ENCODE measurements at regions not wholly inside any gene's neighbourhood (a gene's known extent, or its start where the extent isn't known, plus 50 kb on each side); places are given as distances from the start of the nearest gene placed in this dataset.
A peak's percentile ranks its signal among the peaks of the same experiment; 100 is the strongest.

- no peak overlapping the region for H4K8ac ChIP-seq (ENCODE audit: low read length)
- no peak overlapping the region for H2AK5ac ChIP-seq (ENCODE audit: low read length, severe bottlenecking)
- H3K4me2 ChIP-seq (ENCODE audit: low read length, poor library complexity, severe bottlenecking), result no peak overlapping the region
- H2AFZ ChIP-seq (ENCODE audit: low read depth, low read length), result no peak overlapping the region
- H3K4ac ChIP-seq (ENCODE audit: low read depth in 1 of 2, low read length in 2 of 2), result no peak overlapping the region
- H3K23ac ChIP-seq (ENCODE audit: low read length in 2 of 2), result no peak overlapping the region
- H3K4me3 ChIP-seq (ENCODE audit: insufficient read depth in 1 of 2, low read depth in 1 of 2, low read length in 2 of 2), result peak overlapping the region in 1 of 2 experiments; percentile 53
- H3K4me1 ChIP-seq (ENCODE audit: control insufficient read depth, insufficient read depth, low read depth, low read length), result no peaks in the 10 kb centered on the region
- no peak overlapping the region for H3K27ac ChIP-seq (ENCODE audit: low read length, poor library complexity, severe bottlenecking)
- no peaks in the 10 kb centered on the region for H3K79me1 ChIP-seq (replicated peaks; ENCODE audit: low read length, poor library complexity, severe bottlenecking)
- no peak overlapping the region for H3K18ac ChIP-seq (ENCODE audit: low read depth in 1 of 2, low read length in 2 of 2)
- DNase-seq, result no peak
- no peaks in the 10 kb centered on the region for H3K36me3 ChIP-seq (ENCODE audit: control insufficient read depth in 1 of 2, insufficient read depth in 2 of 2, low read depth in 1 of 2, low read length in 2 of 2)
- H2BK15ac ChIP-seq (ENCODE audit: low read depth, poor library complexity, severe bottlenecking), result no peak overlapping the region
- H3K9me3 ChIP-seq (ENCODE audit: control insufficient read depth, low read length), result no peaks in the 10 kb centered on the region
- no peak overlapping the region for H3K14ac ChIP-seq (ENCODE audit: low read length in 2 of 2)
- no CpG with 5 or more reads among the region's 1 CpG for WGBS
- no peaks in the 10 kb centered on the region for H3K27me3 ChIP-seq (ENCODE audit: control insufficient read depth in 1 of 2, insufficient read depth in 1 of 2, low read length in 2 of 2)
- no peak overlapping the region for H3K9ac ChIP-seq (ENCODE audit: low read length)
- H2BK120ac ChIP-seq (ENCODE audit: low read depth, low read length), result no peak overlapping the region
- no peak overlapping the region for H2BK5ac ChIP-seq (ENCODE audit: low read depth, low read length, poor library complexity, severe bottlenecking)
- H2BK12ac ChIP-seq (ENCODE audit: low read length in 2 of 2), result no peak overlapping the region
- no peak overlapping the region for H4K91ac ChIP-seq (ENCODE audit: low read length)
Observed at GRCh38 chr14:84877061-84877460, 652.9 kb upstream of the FLRT2 start.

GRCh38 chr14:84882830-84883229, 647.1 kb upstream of the FLRT2 start:
- Histone ChIP-seq H2BK5ac (ENCODE audit: low read depth, low read length, poor library complexity, severe bottlenecking) (no peak overlapping the region), H3K18ac (ENCODE audit: low read depth in 1 of 2, low read length in 2 of 2) (no peak overlapping the region), H2BK120ac (ENCODE audit: low read depth, low read length) (no peak overlapping the region), H3K23ac (ENCODE audit: low read length in 2 of 2) (no peak overlapping the region), H3K4ac (ENCODE audit: low read depth in 1 of 2, low read length in 2 of 2) (no peak overlapping the region), H3K9me3 (ENCODE audit: control insufficient read depth, low read length) (peaks cover 17% of the 10 kb centered on the region), H4K8ac (ENCODE audit: low read length) (no peak overlapping the region), H3K14ac (ENCODE audit: low read length in 2 of 2) (no peak overlapping the region), H3K27ac (ENCODE audit: low read length, poor library complexity, severe bottlenecking) (no peak overlapping the region), H2AFZ (ENCODE audit: low read depth, low read length) (no peak overlapping the region), H3K4me3 (ENCODE audit: insufficient read depth in 1 of 2, low read depth in 1 of 2, low read length in 2 of 2) (no peak overlapping the region), H3K36me3 (ENCODE audit: control insufficient read depth in 1 of 2, insufficient read depth in 2 of 2, low read depth in 1 of 2, low read length in 2 of 2) (no peaks in the 10 kb centered on the region), H3K79me1 (replicated peaks; ENCODE audit: low read length, poor library complexity, severe bottlenecking) (no peaks in the 10 kb centered on the region), H3K4me2 (ENCODE audit: low read length, poor library complexity, severe bottlenecking) (no peak overlapping the region), H2BK15ac (ENCODE audit: low read depth, poor library complexity, severe bottlenecking) (no peak overlapping the region), H2AK5ac (ENCODE audit: low read length, severe bottlenecking) (no peak overlapping the region), H3K9ac (ENCODE audit: low read length) (no peak overlapping the region), H2BK12ac (ENCODE audit: low read length in 2 of 2) (no peak overlapping the region), H3K4me1 (ENCODE audit: control insufficient read depth, insufficient read depth, low read depth, low read length) (no peaks in the 10 kb centered on the region), H4K91ac (ENCODE audit: low read length) (no peak overlapping the region), H3K27me3 (ENCODE audit: control insufficient read depth in 1 of 2, insufficient read depth in 1 of 2, low read length in 2 of 2) (no peaks in the 10 kb centered on the region)
- DNase-seq, result no peak
- WGBS, result no CpG with 5 or more reads among the region's 1 CpG

GRCh38 chr14:84885061-84885460, 644.9 kb upstream of the FLRT2 start:
- 90% methylated on average over 3 of the region's 3 CpGs for WGBS
- H3K4ac ChIP-seq (ENCODE audit: low read depth in 1 of 2, low read length in 2 of 2), result no peak overlapping the region
- H4K8ac ChIP-seq (ENCODE audit: low read length), result no peak overlapping the region
- no peak for DNase-seq
- H4K91ac ChIP-seq (ENCODE audit: low read length), result no peak overlapping the region
- no peak overlapping the region for H2BK12ac ChIP-seq (ENCODE audit: low read length in 2 of 2)
- no peak overlapping the region for H3K23ac ChIP-seq (ENCODE audit: low read length in 2 of 2)
- no peak overlapping the region for H3K4me2 ChIP-seq (ENCODE audit: low read length, poor library complexity, severe bottlenecking)
- no peaks in the 10 kb centered on the region for H3K79me1 ChIP-seq (replicated peaks; ENCODE audit: low read length, poor library complexity, severe bottlenecking)
- H3K14ac ChIP-seq (ENCODE audit: low read length in 2 of 2), result no peak overlapping the region
- peak overlapping the region in 1 of 2 experiments; percentile 41 for H3K4me3 ChIP-seq (ENCODE audit: insufficient read depth in 1 of 2, low read depth in 1 of 2, low read length in 2 of 2)
- no peak overlapping the region for H3K18ac ChIP-seq (ENCODE audit: low read depth in 1 of 2, low read length in 2 of 2)
- H3K4me1 ChIP-seq (ENCODE audit: control insufficient read depth, insufficient read depth, low read depth, low read length), result no peaks in the 10 kb centered on the region
- no peak overlapping the region for H3K9ac ChIP-seq (ENCODE audit: low read length)
- no peaks in the 10 kb centered on the region for H3K36me3 ChIP-seq (ENCODE audit: control insufficient read depth in 1 of 2, insufficient read depth in 2 of 2, low read depth in 1 of 2, low read length in 2 of 2)
- no peak overlapping the region for H2BK15ac ChIP-seq (ENCODE audit: low read depth, poor library complexity, severe bottlenecking)
- H3K9me3 ChIP-seq (ENCODE audit: control insufficient read depth, low read length), result peaks cover 29% of the 10 kb centered on the region
- no peak overlapping the region for H3K27ac ChIP-seq (ENCODE audit: low read length, poor library complexity, severe bottlenecking)
- no peak overlapping the region for H2BK120ac ChIP-seq (ENCODE audit: low read depth, low read length)
- H2AK5ac ChIP-seq (ENCODE audit: low read length, severe bottlenecking), result no peak overlapping the region
- no peak overlapping the region for H2AFZ ChIP-seq (ENCODE audit: low read depth, low read length)
- no peak overlapping the region for H2BK5ac ChIP-seq (ENCODE audit: low read depth, low read length, poor library complexity, severe bottlenecking)
- H3K27me3 ChIP-seq (ENCODE audit: control insufficient read depth in 1 of 2, insufficient read depth in 1 of 2, low read length in 2 of 2), result no peaks in the 10 kb centered on the region

- Histone ChIP-seq H2AK5ac (ENCODE audit: low read length, severe bottlenecking) (no peak overlapping the region), H2AFZ (ENCODE audit: low read depth, low read length) (no peak overlapping the region), H3K36me3 (ENCODE audit: control insufficient read depth in 1 of 2, insufficient read depth in 2 of 2, low read depth in 1 of 2, low read length in 2 of 2) (no peaks in the 10 kb centered on the region), H2BK5ac (ENCODE audit: low read depth, low read length, poor library complexity, severe bottlenecking) (no peak overlapping the region), H3K27ac (ENCODE audit: low read length, poor library complexity, severe bottlenecking) (no peak overlapping the region), H3K14ac (ENCODE audit: low read length in 2 of 2) (no peak overlapping the region), H2BK120ac (ENCODE audit: low read depth, low read length) (no peak overlapping the region), H3K27me3 (ENCODE audit: control insufficient read depth in 1 of 2, insufficient read depth in 1 of 2, low read length in 2 of 2) (no peaks in the 10 kb centered on the region), H3K79me1 (replicated peaks; ENCODE audit: low read length, poor library complexity, severe bottlenecking) (no peaks in the 10 kb centered on the region), H3K9me3 (ENCODE audit: control insufficient read depth, low read length) (peaks cover 13% of the 10 kb centered on the region), H3K4me2 (ENCODE audit: low read length, poor library complexity, severe bottlenecking) (no peak overlapping the region), H3K9ac (ENCODE audit: low read length) (no peak overlapping the region), H3K4ac (ENCODE audit: low read depth in 1 of 2, low read length in 2 of 2) (no peak overlapping the region), H4K91ac (ENCODE audit: low read length) (no peak overlapping the region), H2BK12ac (ENCODE audit: low read length in 2 of 2) (no peak overlapping the region), H3K23ac (ENCODE audit: low read length in 2 of 2) (no peak overlapping the region), H2BK15ac (ENCODE audit: low read depth, poor library complexity, severe bottlenecking) (no peak overlapping the region), H3K4me3 (ENCODE audit: insufficient read depth in 1 of 2, low read depth in 1 of 2, low read length in 2 of 2) (no peak overlapping the region), H3K4me1 (ENCODE audit: control insufficient read depth, insufficient read depth, low read depth, low read length) (no peaks in the 10 kb centered on the region), H4K8ac (ENCODE audit: low read length) (no peak overlapping the region), H3K18ac (ENCODE audit: low read depth in 1 of 2, low read length in 2 of 2) (no peak overlapping the region)
- no peak for DNase-seq
Observed at GRCh38 chr14:84891404-84891803, 638.5 kb upstream of the FLRT2 start.
